HG03469 (cell line): ENCODE measurements at regions not wholly inside any gene's neighbourhood (a gene's known extent, or its start where the extent isn't known, plus 50 kb on each side); places are given as distances from the start of the nearest gene placed in this dataset.
A peak's percentile ranks its signal among the peaks of the same experiment; 100 is the strongest.
"Not testable (repeated sequence)": the region's sequence is repeated elsewhere in the genome, so short reads cannot be mapped to it uniquely, and the experiment has no call there.

Source experiments
- ATAC-seq: cut with Tn5 transposase; IDR thresholded peaks from one replicate; pipeline ENCODE4 v1.9.1; 2021; ENCODE audit warnings: mild to moderate bottlenecking, moderate library complexity, moderate number of reproducible peaks; ENCODE audit not compliant: unreplicated experiment

GRCh38 chr6:3960754-3961361, 111.7 kb downstream of the FAM50B start:
- no peak for ATAC-seq

- no peak for ATAC-seq
Observed at GRCh38 chr6:3961581-3962215, 112.5 kb downstream of the FAM50B start.

- no peak for ATAC-seq
Observed at GRCh38 chr6:3962291-3963280, 113.4 kb downstream of the FAM50B start.

- no peak for ATAC-seq
Observed at GRCh38 chr6:3963426-3963825, 114.3 kb downstream of the FAM50B start.

GRCh38 chr6:3965071-3965718, 113.7 kb downstream of the FAM217A start:
- no peak for ATAC-seq

- ATAC-seq, result no peak
Observed at GRCh38 chr6:3966426-3966825, 112.5 kb downstream of the FAM217A start.

- no peak for ATAC-seq
Observed at GRCh38 chr6:3970097-3970496, 108.8 kb downstream of the FAM217A start.

- not testable (repeated sequence) for ATAC-seq
Observed at GRCh38 chr6:3973152-3973551, 105.8 kb downstream of the FAM217A start.

GRCh38 chr6:3977875-3978711, 100.8 kb downstream of the FAM217A start:
- peak; percentile 80 for ATAC-seq

- not testable (repeated sequence) for ATAC-seq
Observed at GRCh38 chr6:3978966-3979365, 100.0 kb downstream of the FAM217A start.

GRCh38 chr6:3981917-3982316, 97.0 kb downstream of the FAM217A start:
- ATAC-seq, result no peak

- no peak for ATAC-seq
Observed at GRCh38 chr6:3983778-3984177, 95.2 kb downstream of the FAM217A start.

- ATAC-seq, result no peak
Observed at GRCh38 chr6:3984494-3984893, 94.4 kb downstream of the FAM217A start.

GRCh38 chr6:3986241-3986640, 92.7 kb downstream of the FAM217A start:
- no peak for ATAC-seq

GRCh38 chr6:3987053-3987452, 91.9 kb downstream of the FAM217A start:
- no peak for ATAC-seq

GRCh38 chr6:3987576-3987975, 91.4 kb downstream of the FAM217A start:
- ATAC-seq, result no peak

- peak; percentile 54 for ATAC-seq
Observed at GRCh38 chr6:3990692-3991491, 88.0 kb downstream of the FAM217A start.

GRCh38 chr6:3991941-3992340, 87.0 kb downstream of the FAM217A start:
- ATAC-seq, result no peak

- ATAC-seq, result no peak
Observed at GRCh38 chr6:3996349-3996748, 82.6 kb downstream of the FAM217A start.
